ENCODE measurements at regions not wholly inside any gene's neighbourhood (a gene's known extent, or its start where the extent isn't known, plus 50 kb on each side); places are given as distances from the start of the nearest gene placed in this dataset.

DNA sequence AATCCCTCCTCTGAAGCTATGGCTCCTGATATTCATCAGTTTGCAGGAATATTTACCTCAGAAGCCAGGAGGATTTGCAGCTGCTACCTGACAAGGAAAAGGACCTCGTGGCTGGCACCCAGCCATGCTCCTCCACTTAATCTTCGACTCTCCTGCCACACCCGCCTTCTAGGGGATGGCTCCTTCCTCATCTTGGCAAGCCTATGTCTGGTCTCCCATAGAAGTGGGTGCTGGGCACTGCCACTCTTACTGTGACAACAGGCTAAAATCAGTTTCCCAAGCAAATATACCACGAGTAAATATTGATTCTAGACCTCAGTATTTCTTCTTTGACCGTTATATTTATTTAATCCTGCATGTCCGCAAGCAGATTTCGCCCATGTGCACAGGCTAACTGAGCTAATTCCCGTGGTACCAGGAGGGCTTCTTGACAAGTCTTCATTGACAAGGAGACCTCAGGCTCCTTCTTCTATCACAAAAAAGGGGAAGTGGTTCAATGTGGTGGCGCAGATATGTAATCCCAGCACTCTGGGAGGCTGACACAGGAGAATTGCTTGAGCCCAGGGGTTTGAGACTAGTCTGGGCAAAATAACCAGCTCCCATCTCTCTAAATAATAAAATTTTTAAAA lies 52.6 kb upstream of the DCTD start:
- DNase-seq: no peak

DNA sequence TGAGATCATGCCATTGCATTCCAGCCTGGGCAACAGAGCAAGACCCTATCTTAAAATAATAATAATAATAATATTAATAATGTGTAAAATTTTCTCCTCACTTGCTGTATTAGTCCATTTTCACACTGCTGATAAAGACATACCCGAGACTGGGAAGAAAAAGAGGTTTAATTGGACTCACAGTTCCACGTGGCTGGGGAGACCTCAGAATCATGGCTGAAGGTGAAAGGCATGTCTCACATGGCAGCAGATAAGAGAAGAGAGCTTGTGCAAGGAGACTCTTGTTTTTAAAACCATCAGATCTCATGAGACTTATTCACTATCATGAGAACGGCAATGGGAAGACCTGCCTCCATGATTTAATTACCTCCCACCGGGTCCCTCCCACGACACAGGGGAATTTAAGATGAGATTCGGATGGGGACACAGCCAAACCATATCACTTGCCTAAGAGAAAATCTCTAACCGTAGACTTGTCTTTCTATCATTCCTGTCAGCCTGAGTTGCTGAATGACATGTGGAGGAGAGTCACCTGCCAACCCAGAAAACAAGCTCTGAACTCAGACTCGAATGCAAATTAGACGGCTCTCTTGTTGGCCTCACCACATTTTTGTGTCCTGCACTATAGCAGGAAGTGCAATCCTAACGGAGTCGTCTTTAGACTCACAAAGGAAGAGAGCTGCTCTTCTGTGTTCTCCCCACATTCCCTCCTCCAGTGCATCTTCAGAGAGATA lies 51.9 kb upstream of the DCTD start:
- DNase-seq: no peak

DNA sequence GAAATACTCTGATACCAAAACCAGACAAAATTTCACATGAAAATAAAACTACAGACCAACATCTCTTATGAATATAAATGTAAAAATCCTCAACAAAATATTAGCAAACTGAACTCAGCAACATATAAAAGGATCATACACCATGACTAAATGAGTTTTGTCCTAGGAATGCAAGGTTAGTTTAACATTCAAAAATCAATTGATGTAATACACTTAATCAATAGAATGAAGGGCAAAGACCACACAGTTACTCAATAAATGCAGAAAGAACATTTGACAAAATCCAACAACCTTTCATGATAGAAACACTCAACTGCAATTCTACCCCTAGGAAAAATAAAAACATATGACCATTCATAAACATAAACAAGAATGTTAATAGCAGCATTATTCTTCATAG lies 50.2 kb upstream of the DCTD start:
- DNase-seq: no peak

Measured in kidney glomerular epithelial cell (primary cell).